ENCODE measurements at regions not wholly inside any gene's neighbourhood (a gene's known extent, or its start where the extent isn't known, plus 50 kb on each side); places are given as distances from the start of the nearest gene placed in this dataset.

DNA sequence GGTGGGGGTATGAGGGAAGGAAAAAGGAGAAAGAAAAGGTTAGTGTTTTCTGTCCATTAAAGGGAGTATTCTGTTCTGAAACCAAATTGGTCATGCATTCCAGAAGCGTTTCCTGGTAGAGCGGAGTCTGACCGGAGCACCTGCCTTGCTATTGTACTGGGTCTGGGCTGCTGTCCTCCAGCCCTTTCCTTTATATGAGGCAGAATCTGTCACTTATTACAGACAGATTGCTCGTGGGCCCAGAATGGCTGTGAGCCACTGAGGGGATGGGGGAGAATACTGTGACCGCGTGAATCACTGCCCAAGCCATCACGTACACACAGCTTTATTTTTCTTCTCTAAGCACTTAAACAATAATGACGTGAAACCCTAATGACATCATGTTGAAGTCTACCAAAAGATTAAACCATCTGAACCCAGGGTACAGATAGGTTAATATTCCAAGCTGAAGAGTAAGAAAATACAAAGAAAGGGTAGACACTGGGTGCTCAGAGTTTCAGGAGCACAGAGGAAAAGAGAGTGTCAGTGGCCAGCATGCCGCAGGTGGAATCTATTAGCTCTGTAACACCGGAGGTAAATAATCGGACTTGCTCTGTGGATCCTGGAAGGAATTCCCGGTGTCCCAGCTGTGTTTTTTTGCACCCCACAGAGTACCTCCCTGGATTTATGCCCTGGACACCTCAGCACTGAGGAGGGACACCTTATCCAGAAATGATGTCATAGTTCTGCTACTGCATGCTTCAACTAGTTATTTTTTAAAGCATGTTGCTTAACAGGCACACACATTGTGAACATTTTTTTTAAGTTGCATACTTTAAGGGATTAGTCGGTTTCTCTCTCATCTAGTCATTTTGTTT lies 573.3 kb downstream of the PKHD1 start:
- Histone ChIP-seq H3K9ac (no peak overlapping the region), H2AFZ (replicated peaks) (no peak overlapping the region), H3K4me3 (no peak overlapping the region), H3K4me2 (peak overlapping the region; percentile 53), H3K36me3 (no peaks in the 10 kb centered on the region), H4K20me1 (ENCODE audit: low read depth) (no peaks in the 10 kb centered on the region), H3K4me1 (peaks cover 21% of the 10 kb centered on the region), H3K27ac (no peak overlapping the region), H3K79me2 (ENCODE audit: low read depth) (no peaks in the 10 kb centered on the region), H3K9me3 (ENCODE audit: low read depth) (peaks cover 5% of the 10 kb centered on the region), H3F3A (ENCODE audit: low read depth) (peaks cover 8% of the 10 kb centered on the region), H3K27me3 (peaks cover 5% of the 10 kb centered on the region)
- peak; percentile 51 for DNase-seq (ENCODE audit: low spot score)
- Mint-ChIP-seq H3K4me3 (peak overlapping the region; percentile 74), H3K4me1 (peaks cover 47% of the 10 kb centered on the region), H3K9me3 (peaks cover 31% of the 10 kb centered on the region), H3K27me3 (ENCODE audit: insufficient read depth, low read depth) (peaks cover 6% of the 10 kb centered on the region), H3K36me3 (peaks cover 2% of the 10 kb centered on the region), H3K27ac (peak overlapping the region; percentile 99)
- TF ChIP-seq EZH2phosphoT487 (IDR thresholded peaks at IDR 0.05) (no peak), EZH2 (IDR thresholded peaks at IDR 0.05) (no peak)
- TF ChIP-seq, protein P1, sequence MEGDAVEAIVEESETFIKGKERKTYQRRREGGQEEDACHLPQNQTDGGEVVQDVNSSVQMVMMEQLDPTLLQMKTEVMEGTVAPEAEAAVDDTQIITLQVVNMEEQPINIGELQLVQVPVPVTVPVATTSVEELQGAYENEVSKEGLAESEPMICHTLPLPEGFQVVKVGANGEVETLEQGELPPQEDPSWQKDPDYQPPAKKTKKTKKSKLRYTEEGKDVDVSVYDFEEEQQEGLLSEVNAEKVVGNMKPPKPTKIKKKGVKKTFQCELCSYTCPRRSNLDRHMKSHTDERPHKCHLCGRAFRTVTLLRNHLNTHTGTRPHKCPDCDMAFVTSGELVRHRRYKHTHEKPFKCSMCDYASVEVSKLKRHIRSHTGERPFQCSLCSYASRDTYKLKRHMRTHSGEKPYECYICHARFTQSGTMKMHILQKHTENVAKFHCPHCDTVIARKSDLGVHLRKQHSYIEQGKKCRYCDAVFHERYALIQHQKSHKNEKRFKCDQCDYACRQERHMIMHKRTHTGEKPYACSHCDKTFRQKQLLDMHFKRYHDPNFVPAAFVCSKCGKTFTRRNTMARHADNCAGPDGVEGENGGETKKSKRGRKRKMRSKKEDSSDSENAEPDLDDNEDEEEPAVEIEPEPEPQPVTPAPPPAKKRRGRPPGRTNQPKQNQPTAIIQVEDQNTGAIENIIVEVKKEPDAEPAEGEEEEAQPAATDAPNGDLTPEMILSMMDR (IDR thresholded peaks at IDR 0.05): no peak

DNA sequence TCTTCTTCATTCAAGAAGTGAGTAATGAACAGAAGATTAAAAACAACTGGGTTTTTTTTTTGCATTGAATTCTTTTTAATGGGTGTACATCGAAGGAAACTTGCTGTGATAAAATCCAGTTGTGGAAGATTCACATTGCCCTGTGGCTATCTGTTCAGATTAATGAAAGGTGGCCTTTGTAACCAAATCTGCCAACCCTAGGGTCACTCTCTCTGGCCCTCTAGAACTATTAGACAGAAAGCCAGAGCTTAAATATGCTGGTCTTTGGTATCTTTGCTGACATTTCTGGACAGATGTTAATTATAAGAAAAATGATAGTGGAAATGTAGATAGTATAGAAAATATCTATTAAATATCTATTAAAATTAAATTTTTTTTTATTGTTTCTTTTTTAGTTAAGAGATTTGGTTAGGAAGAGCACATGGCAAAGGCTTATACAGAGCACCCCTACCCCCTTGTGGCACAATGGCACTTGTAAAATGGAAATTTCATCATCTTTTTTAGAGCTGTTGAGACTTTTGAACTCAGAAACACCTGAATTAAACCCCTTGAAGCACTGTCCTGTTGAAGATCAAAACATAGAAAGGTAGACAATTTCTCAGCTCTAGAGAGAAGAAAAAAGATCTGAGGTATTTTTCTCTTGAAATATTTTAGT lies 572.5 kb downstream of the PKHD1 start:
- Mint-ChIP-seq H3K4me3 (peak overlapping the region; percentile 74), H3K27ac (peak overlapping the region; percentile 99), H3K36me3 (peaks cover 2% of the 10 kb centered on the region), H3K9me3 (peaks cover 29% of the 10 kb centered on the region), H3K4me1 (peaks cover 47% of the 10 kb centered on the region), H3K27me3 (ENCODE audit: insufficient read depth, low read depth) (peaks cover 6% of the 10 kb centered on the region)
- Histone ChIP-seq H3F3A (ENCODE audit: low read depth) (peaks cover 8% of the 10 kb centered on the region), H3K27ac (no peak overlapping the region), H3K79me2 (ENCODE audit: low read depth) (no peaks in the 10 kb centered on the region), H3K9ac (no peak overlapping the region), H3K4me3 (no peak overlapping the region), H3K9me3 (ENCODE audit: low read depth) (peaks cover 5% of the 10 kb centered on the region), H3K4me1 (peaks cover 21% of the 10 kb centered on the region), H3K36me3 (no peaks in the 10 kb centered on the region), H3K4me2 (peak overlapping the region; percentile 53), H2AFZ (replicated peaks) (no peak overlapping the region), H3K27me3 (peaks cover 5% of the 10 kb centered on the region), H4K20me1 (ENCODE audit: low read depth) (no peaks in the 10 kb centered on the region)
- DNase-seq (ENCODE audit: low spot score): no peak
- TF ChIP-seq, protein P1 (IDR thresholded peaks at IDR 0.05): peak; percentile 36
- TF ChIP-seq EZH2phosphoT487 (IDR thresholded peaks at IDR 0.05) (no peak), EZH2 (IDR thresholded peaks at IDR 0.05) (no peak)

DNA sequence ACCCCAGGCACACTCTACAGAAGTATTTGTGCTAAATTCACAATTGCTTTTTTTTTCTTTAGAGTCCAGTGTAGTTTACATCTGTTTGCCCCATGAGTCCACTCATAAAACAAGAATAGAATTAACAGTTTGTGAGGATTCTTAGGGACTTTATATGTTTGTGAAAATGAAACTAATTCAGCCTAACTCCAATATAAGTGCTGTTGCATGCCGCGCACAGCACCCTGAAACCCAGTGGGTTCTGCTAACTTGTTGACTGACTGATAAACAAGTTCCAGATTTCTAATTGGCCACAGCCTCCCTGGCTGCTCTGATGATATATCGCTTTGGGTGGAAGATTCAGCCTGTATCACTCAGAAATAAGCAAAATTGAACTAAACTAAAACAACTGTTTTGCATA lies 561.4 kb downstream of the PKHD1 start:
- no peaks in the 10 kb centered on the region for H3K9me3 ChIP-seq (ENCODE audit: low read depth)
- no peaks in the 10 kb centered on the region for H3F3A ChIP-seq (ENCODE audit: low read depth)
- no peaks in the 10 kb centered on the region for H3K36me3 Mint-ChIP-seq
- H2AFZ ChIP-seq (replicated peaks): no peak overlapping the region
- no peak for TF ChIP-seq EZH2phosphoT487 (IDR thresholded peaks at IDR 0.05)
- TF ChIP-seq, protein P1 (IDR thresholded peaks at IDR 0.05): no peak
- no peak for TF ChIP-seq EZH2 (IDR thresholded peaks at IDR 0.05)
- peaks cover 8% of the 10 kb centered on the region for H3K4me1 Mint-ChIP-seq
- no peaks in the 10 kb centered on the region for H3K36me3 ChIP-seq
- no peak overlapping the region for H3K4me3 ChIP-seq
- peaks cover 5% of the 10 kb centered on the region for H3K27me3 Mint-ChIP-seq (ENCODE audit: insufficient read depth, low read depth)
- H3K79me2 ChIP-seq (ENCODE audit: low read depth): no peaks in the 10 kb centered on the region
- H3K27me3 ChIP-seq: peaks cover 6% of the 10 kb centered on the region
- no peak overlapping the region for H3K27ac Mint-ChIP-seq
- no peaks in the 10 kb centered on the region for H4K20me1 ChIP-seq (ENCODE audit: low read depth)
- peaks cover 2% of the 10 kb centered on the region for H3K9me3 Mint-ChIP-seq
- no peak overlapping the region for H3K4me3 Mint-ChIP-seq
- no peak overlapping the region for H3K27ac ChIP-seq
- H3K9ac ChIP-seq: no peak overlapping the region
- H3K4me2 ChIP-seq: no peak overlapping the region
- no peaks in the 10 kb centered on the region for H3K4me1 ChIP-seq
- DNase-seq (ENCODE audit: low spot score): no peak
